WERI-Rb-1 (cell line): ENCODE measurements at regions not wholly inside any gene's neighbourhood (a gene's known extent, or its start where the extent isn't known, plus 50 kb on each side); places are given as distances from the start of the nearest gene placed in this dataset.
"Not testable (repeated sequence)": the region's sequence is repeated elsewhere in the genome, so short reads cannot be mapped to it uniquely, and the experiment has no call there.

Source experiments
- DNase-seq: peaks from one replicate; pipeline ENCODE4 v3.0.0-alpha.2; 2020
- H3K27ac ChIP-seq: fragments of 250-450 bp; sonication (Bioruptor Pico); 2 replicates; pipeline ENCODE4 v1.5.1; 2020; ENCODE audit warnings: mild to moderate bottlenecking, moderate library complexity
- H3K27me3 ChIP-seq: fragments of 250-450 bp; sonication (Bioruptor Pico); 2 replicates; pipeline ENCODE4 v1.5.1; 2021; ENCODE audit warnings: mild to moderate bottlenecking, low read depth, moderate library complexity; ENCODE audit not compliant: insufficient read depth, severe bottlenecking
- H3K36me3 ChIP-seq: fragments of 250-450 bp; sonication (Bioruptor Pico); 2 replicates; pipeline ENCODE4 v1.5.1; 2020; ENCODE audit warnings: mild to moderate bottlenecking, moderate library complexity
- H3K4me3 ChIP-seq: 2 replicates; pipeline ENCODE4 v1.5.1; 2011; ENCODE audit warnings: low read depth, mild to moderate bottlenecking, control low read depth, low read length
- H3K9me3 ChIP-seq: fragments of 250-450 bp; sonication (Bioruptor Pico); 2 replicates; pipeline ENCODE4 v1.5.1; 2021; ENCODE audit warnings: mild to moderate bottlenecking, moderate library complexity; ENCODE audit not compliant: severe bottlenecking
- TF ChIP-seq, protein P1 (sequence below): IDR thresholded peaks from 2 replicates; pipeline ENCODE4 v1.5.1; 2011; ENCODE audit warnings: low read depth, mild to moderate bottlenecking, control low read depth, inconsistent platforms, low read length

GRCh38 chrX:13452283-13452682 is 117.1 kb upstream of the EGFL6 start:
- H3K27ac ChIP-seq: no peak overlapping the region
- H3K27me3 ChIP-seq: no peaks in the 10 kb centered on the region
- no peak for DNase-seq
- peaks cover 2% of the 10 kb centered on the region for H3K9me3 ChIP-seq
- H3K4me3 ChIP-seq: no peak overlapping the region
- TF ChIP-seq, protein P1, sequence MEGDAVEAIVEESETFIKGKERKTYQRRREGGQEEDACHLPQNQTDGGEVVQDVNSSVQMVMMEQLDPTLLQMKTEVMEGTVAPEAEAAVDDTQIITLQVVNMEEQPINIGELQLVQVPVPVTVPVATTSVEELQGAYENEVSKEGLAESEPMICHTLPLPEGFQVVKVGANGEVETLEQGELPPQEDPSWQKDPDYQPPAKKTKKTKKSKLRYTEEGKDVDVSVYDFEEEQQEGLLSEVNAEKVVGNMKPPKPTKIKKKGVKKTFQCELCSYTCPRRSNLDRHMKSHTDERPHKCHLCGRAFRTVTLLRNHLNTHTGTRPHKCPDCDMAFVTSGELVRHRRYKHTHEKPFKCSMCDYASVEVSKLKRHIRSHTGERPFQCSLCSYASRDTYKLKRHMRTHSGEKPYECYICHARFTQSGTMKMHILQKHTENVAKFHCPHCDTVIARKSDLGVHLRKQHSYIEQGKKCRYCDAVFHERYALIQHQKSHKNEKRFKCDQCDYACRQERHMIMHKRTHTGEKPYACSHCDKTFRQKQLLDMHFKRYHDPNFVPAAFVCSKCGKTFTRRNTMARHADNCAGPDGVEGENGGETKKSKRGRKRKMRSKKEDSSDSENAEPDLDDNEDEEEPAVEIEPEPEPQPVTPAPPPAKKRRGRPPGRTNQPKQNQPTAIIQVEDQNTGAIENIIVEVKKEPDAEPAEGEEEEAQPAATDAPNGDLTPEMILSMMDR: no peak
- no peaks in the 10 kb centered on the region for H3K36me3 ChIP-seq

DNA sequence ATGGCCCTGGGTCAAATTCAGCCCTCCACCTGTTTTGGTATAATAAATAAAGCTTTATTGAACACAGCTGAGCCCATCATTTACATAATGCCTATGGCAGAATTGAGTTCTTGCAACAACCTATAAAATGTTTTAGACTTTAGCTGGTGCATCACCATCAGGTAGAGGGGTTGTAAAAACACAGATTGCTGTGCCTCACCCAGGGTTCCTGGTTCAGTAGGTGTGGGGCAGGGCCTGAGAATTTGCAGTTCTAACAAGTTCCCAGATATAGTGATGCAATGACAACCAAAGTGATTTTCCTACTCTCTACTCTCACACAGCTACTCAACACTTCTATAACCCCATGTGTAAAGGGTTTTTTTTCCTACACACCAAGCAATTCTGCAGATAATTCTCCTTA is 120.0 kb upstream of the EGFL6 start:
- Histone ChIP-seq H3K27ac (0 out of 2 replicates have a peak overlapping the region, but pooled peaks have one; percentile 12), H3K36me3 (no peaks in the 10 kb centered on the region), H3K4me3 (no peak overlapping the region), H3K27me3 (no peaks in the 10 kb centered on the region), H3K9me3 (peaks cover 9% of the 10 kb centered on the region)
- TF ChIP-seq, protein P1: no peak
- DNase-seq: no peak

DNA sequence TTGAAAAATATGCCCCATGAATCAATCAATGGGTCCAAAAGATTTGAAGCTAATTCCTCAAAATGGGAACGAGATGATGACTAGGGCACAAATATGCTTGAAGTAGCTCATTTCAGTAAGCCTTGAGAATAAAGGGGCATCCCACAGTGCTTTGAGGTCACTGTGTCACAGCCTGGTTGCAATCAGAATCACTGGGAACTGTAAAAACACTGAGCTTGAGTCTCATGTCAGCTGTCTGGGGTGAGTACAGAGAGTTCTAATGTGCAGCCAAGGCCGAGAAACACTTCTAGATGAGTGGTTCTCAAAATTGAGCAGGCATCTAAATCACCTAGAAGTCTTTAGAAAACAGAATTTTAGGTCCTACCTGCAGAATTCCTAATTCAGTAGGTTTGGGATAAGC is 120.5 kb upstream of the EGFL6 start:
- peaks cover 10% of the 10 kb centered on the region for H3K9me3 ChIP-seq
- no peak overlapping the region for H3K4me3 ChIP-seq
- no peaks in the 10 kb centered on the region for H3K36me3 ChIP-seq
- TF ChIP-seq, protein P1: no peak
- no peak for DNase-seq
- no peak overlapping the region for H3K27ac ChIP-seq
- no peaks in the 10 kb centered on the region for H3K27me3 ChIP-seq

GRCh38 chrX:13441608-13442007 is 121.8 kb upstream of the ATXN3L start:
- H3K27me3 ChIP-seq, DNase-seq, H3K4me3 ChIP-seq, H3K27ac ChIP-seq, H3K36me3 ChIP-seq: not testable (repeated sequence)
- peaks cover 13% of the 10 kb centered on the region for H3K9me3 ChIP-seq

DNA sequence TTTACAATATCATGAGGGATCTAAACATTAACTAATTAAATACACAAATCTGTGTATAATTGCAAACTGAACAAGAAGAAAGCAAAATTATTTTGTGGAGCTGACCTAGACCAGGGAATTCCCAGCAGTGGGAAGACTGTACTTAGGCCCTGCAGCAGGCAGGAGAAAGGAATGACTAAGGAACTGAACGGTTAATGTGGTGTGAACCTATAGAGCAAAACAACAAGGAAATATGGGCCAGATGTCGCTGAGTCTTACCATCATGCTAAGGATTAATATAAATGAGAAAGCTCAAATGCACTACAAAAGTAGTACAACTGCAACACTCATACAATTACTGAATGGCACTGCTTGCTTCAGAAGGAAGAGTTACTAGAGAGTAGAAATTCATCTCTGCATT is 120.3 kb upstream of the ATXN3L start:
- Histone ChIP-seq H3K27ac (peak overlapping the region; percentile 44), H3K4me3 (no peak overlapping the region)
- TF ChIP-seq, protein P1: no peak

DNA sequence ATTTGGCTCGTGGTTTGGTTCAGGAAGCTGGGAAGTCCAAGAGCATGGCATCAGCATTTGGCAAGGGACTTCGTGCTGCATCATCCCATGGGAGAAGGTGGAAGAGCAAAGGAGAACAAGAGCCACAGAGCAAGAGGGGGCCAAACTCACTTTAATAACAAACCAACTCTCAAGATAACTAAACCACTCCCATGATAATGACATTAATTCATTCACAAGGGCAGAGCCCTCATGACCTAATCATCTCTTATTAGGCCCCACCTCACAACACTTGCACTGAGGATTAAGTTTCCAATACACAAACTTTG is 113.4 kb upstream of the ATXN3L start:
- TF ChIP-seq, protein P1: no peak
- H3K36me3 ChIP-seq: no peaks in the 10 kb centered on the region
- H3K27ac ChIP-seq: no peak overlapping the region
- H3K9me3 ChIP-seq: peaks cover 2% of the 10 kb centered on the region
- no peaks in the 10 kb centered on the region for H3K27me3 ChIP-seq
- no peak for DNase-seq
- H3K4me3 ChIP-seq: no peak overlapping the region

More for the DNA sequence above, 120.3 kb upstream of the ATXN3L start:
- no peaks in the 10 kb centered on the region for H3K36me3 ChIP-seq
- no peak for DNase-seq
- no peaks in the 10 kb centered on the region for H3K27me3 ChIP-seq
- peaks cover 13% of the 10 kb centered on the region for H3K9me3 ChIP-seq
